Umbilical cord (tissue), 1 donor: ENCODE measurements at regions not wholly inside any gene's neighbourhood (a gene's known extent, or its start where the extent isn't known, plus 50 kb on each side); places are given as distances from the start of the nearest gene placed in this dataset.
"Not testable (repeated sequence)": the region's sequence is repeated elsewhere in the genome, so short reads cannot be mapped to it uniquely, and the experiment has no call there.

Experiments used
- DNase-seq: peaks from one replicate; pipeline ENCODE4 v3.0.0-alpha.2; 2015; ENCODE audit warnings: low spot score

DNA sequence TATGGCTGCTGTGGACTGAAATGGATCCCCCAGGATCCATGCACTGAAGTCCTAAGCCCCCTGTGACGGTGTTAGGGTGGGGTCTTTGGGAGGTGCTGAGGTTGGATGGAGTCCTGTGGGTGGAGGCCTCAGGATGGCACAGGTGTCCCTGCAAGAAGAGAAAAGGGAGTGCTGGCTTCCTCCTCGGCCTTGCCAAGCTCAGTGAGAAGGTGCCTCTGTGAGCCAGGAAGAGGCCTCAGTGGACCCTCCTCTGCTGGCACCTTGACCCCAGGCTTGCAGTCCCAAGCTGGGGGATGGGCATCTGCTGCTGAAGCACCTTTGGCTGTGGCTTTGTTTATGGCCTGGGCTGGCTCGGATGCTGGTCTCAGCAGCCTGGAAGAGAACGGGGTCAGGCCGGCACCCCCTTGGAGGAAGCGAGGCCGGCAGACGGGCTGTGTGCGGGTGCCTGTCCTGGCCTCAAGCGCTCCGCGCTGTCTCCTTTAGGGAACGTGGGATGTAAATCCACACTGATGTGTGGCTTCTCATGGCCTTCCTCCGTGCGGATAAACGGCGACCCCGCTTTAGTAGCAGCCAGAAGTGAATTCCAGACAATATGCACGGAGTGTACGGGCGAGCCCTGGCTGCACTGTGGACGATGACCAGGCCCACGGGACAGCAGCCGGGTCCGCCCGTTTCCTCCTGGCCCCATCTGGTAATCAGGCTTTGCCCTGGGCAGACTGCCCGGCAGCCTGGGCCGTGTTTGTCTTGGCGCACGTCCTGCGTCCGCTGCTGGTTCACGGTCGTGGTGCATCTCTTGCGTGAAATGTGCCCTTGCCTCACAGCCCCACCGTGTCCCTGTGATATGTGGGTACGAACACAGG is 182.6 kb downstream of the ERMARD start:
- DNase-seq, result no peak

DNA sequence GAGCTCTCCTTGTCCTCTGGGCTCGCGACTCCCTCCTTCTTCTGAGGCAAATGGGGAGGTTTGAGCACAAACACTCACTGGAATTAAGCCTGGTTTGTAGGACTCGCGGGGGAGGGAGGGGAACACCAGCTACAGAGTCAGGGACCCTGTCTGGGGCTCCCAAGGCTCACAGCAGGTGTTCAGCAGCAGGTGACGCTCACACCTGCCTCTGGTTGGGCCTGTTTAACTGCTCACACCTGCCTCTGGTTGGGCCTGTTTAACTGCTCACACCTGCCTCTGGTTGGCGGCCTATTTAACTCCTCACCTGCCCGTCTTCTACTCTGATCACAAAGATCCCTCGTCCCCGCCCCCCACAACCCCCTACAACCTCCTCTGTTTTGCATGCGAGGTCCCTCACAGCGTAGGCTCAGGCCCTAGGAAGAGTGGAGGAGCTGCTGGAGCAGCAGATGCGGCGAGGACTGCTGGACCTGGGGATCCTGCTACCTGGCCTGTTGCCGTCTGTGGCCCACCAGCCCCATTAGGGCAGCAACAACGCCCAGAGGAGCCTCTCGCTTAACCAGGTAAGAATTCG is 181.9 kb downstream of the ERMARD start:
- DNase-seq, result no peak

DNA sequence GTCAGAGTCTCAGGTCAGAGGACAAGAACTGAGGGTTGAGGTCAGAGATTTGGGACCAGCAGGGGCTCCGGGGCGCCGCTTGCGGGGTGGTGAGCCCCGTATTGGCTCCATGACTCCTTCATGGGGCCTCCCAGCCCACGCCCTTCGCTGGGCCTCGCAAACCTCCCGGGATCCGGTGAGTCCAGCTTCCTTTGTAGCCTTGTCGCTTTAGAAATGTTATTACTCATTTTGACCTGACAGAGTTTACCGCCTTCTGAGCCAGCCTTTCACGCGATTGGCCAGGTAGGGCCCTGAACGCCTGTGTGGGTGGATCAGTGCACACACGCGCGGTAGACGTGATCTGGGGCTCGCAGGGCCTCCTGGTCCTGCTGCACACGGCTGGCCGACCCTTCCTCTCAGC is 181.1 kb downstream of the ERMARD start:
- no peak for DNase-seq

DNA sequence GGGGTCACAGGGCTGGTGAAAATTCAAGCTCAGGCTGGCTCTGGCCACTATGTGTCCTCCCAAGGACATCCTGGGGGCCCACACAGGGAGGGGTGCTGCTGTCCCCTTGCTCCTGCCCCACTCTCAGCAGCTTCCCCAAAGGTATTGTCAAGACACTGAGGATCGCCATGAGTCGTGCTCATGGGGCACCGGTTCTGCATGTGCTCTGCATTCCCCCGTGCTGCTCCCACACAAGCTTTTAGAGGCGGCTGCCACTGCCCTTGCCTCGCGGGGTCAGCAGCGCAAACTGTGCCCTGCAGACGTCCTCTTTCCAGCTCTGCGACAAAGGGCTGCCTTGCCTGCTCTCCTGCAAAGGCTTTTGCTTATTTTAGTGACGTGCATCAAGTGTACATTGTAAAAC is 179.8 kb downstream of the ERMARD start:
- DNase-seq, result no peak

DNA sequence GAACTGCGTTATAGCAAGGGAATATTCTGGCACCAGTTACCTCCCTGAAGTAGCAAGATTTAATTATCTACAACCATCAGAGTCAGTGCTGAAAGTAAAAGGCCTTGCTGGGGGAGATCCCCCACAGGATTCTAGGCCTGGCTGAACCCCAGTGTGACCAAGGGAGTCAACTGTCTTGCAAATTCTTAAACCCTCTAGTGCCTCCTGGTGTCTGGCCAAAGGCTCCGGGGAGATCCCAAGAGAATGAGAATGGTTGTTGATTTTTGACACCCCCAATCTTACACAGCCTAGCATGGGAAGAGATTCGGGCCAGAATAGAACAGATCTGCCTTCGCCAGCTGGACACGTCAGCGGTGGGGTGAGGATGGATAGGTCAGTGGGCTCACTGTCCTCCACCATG is 179.4 kb downstream of the ERMARD start:
- DNase-seq, result no peak

DNA sequence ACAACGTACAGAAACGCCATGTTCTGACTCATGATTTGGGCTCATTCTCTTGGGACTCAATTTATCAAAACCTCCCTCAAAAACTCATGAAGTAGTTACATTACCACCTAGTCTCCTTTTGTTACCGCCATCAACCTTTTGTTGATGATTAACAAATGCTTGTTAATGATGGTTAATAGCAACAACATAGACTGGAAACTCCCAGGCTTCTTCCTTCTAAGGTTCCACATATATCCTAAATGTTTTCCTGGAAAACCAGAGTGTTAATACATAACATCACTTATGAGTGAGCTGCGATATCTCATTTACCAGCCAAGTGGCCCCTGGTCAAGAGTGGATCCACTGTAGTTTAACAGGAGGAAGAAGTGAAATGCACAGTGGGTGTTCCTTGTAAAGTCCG is 176.3 kb downstream of the ERMARD start:
- DNase-seq, result no peak

DNA sequence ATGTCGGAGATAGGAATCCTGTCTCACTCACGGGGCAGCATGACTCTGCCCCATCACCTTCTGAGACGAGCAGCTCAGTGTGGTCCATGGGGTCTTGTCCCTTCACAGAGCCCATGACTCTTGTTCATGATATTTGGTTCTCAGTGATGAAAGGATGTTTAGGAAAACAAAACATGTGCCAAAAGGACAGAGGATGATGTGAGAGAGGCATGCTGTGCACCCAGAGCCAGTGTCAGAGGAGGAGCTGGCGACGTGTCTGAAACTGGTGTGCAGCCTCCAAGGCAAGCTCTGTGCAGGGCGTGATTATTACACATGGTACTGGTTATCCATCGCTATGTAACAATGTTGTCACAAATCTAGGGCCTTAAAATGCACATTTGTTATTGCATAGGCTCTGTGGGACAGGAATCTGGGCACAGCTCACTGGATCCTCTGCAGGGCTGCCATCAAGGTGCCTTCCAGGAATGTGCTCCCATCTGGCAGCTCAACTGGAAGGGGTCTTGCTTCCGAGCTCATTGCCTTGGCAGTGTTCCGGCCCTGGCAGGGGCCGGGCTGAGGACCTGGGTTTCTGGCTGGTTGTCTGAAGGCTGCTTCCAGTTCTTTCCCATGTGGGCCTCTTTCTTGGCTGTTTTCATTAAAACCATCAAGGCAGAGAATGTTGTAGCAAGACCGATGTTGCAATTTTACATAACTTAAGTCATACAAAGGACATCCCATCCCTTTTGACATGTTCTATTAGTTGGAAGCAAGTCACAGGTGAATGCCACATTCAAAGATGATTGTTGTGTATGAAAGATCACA is 175.4 kb downstream of the ERMARD start:
- no peak for DNase-seq

DNA sequence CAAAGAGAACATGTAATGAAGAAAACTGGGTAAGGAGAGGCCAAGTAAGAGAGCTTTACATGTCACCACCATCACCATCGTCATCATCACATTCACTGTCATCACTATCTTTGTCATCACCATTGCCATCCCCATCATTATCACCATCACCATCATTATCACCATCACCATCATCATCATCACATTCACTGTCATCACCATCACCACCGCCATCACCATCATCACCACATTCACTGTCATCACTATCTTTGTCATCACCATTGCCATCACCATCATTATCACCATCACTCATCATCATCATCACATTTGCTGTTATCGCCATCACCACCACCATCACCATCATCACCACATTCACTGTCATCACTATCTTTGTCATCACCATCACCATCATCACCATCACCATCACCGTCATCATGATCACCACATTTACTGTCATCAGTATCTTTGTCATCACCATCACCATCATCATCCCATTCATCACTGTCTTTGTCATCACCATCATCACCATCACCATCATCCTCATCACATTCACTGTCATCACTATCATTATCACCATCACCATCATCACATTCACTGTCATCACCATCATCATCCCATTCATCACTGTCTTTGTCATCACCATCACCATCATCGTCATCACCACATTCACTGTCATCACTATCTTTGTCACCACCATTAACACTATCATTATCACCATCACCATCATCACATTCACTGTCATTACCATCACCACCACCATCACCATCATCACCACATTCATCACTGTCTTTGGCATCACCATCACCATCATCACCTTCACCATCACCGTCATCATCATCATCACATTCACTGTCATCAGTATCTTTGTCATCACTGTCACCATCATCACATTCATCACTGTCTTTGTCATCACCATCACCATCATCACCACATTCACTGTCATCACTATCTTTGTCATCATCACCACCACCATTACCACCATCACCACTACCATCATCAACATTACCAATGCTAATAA is 172.3 kb downstream of the ERMARD start:
- DNase-seq, result no peak

DNA sequence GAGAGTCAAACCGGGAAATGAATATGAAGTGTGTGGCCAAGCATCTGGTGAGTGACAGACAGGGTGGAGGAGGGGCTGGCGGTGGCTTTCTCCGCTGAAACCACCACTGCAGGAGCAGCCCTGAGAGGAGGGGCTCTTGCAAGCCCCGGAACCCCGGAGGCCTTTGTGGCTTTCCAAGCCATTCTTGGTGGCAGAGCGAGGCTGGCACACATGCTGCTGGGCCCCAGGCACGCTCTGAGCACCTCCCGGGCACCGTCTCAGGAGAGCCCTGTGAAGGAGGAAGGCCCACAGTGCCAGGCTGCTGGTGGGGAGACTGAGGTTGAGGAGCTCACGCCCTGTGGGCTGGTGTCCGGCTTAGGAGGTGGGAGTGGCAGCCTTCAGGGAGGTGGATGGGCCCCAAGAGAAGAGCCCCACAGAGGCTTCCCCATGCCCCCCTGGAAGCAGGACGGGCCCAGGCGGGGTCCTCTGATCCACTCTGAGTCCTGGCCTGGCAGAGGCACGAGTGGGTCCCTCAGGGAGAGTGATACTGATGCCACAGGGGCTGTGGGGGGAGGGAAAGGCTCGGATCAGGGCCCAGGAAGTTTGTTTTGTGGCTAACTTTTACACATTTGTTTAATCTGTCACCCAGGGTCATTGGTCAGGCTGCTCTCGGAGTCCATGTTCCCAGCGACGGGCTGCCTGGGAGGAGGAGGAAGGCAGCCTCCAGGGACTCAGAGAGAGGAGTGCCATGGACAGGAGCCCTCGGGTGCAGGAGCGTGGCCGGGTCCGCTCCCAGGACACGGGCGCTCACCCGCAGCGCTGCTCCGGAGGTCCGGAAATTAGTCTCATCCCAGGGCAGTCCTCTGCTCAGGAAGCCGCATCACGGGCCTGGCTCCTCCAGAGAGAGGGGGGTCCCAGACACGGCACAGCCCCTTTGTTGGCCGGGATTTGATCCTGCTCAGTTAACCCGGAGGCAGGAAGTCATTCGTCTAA is 170.7 kb downstream of the ERMARD start:
- no peak for DNase-seq

DNA sequence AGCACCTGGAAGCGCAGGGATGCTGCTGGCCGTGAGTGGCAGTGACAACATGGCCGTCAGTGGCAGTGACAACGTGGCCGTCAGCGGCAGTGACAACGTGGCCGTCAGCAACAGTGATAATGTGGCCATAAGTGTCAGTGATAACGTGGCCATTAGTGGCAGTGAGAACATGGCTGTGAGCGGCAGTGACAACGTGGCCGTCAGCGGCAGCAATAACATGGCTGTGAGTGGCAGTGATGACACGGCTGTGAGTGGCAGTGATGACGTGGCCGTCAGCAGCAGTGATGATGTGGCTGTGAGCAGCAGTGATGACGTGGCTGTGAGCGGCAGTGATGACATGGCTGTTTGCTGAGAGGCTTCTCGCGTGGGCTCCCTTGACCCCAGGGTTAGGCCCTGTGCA is 169.8 kb downstream of the ERMARD start:
- no peak for DNase-seq

DNA sequence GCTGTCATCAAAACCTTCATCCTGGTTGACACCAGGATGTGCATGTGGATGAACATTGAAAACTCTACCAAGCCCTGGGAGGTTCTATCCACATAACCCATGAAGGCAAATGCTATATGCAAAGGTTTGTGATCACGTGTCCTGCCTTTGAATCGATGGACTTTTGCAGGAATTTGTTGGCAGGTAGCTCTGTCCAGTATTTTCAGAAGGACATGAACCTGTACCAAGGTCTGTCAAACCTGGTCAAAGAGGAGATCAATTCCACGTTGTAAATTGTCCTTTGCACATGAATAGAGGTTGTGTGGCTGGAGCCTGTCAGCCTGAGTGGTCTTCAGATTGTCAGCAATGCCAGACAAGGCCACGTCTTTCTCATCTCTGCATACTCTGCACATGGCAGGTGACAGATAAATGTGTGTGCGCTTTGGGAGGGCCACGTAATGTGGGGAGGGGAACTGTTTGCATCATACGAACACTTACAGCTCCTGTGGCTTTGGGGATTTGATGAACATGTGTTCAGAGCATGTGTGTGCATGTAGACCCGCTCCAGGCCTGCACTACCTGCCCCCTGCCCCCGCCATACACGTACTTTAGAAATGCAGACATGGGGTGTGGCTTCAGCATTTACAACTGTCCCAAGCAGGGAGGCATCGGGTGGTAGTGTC is 169.1 kb downstream of the ERMARD start:
- DNase-seq, result no peak

DNA sequence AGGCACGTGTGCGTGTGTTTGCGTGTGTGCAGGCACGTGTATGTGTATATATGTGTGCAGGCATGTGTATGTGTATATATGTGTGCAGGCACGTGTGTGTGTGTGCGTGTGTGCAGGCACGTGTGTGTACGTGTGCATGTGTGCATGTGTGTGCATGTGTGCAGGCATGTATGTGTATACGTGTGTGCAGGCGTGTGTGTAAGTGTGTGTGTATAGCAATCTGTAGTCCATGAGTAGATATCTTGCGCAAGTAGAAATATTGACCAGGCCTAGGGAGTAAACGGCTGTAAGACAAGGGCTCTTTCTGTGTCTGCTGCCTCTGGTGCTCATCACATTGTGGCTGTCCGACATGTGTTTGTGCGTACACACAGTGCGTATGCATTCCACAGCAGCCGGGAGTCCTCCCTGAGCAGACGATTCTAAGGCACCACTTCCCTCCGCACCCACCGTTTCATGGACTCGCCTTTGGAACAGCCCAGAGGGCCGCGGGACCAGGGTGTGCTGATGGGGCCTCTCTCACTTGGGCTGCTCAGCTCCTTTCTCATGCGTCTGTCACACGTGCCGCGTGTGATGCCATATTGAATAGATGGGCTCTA is 167.6 kb downstream of the ERMARD start:
- no peak for DNase-seq

DNA sequence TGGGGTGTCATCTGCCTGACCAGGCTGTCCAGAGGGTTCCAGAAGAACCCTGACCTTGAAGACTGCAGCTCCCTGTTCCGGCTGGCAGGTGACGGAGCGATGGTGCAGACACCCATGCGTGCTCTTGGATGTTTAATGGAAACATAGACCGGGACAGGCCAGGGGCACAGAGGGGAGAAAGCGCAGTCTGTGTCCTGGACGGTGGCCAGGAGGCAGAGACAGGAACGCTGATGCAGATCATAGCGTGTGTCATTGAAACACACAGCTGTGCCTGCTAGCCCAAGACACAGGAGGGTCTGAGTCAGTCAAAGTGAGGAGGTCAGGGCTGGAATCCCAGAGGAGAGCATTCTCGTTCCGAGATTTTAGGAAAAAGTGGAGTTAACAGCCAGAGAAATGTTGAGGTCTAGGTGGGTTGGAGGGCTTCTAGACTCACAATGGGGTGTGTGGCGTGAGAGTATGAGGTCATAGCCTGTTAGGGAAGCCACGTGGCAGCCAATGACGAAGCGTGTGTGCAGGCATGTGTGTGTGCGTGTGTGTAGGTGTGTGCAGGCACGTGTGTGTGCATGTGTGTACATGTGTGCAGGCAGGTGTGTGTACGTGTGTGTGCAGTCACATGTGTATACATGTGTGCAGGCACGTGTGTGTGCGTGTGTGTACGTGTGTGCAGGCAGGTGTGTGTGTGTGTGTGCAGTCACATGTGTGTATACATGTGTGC is 167.0 kb downstream of the ERMARD start:
- DNase-seq, result no peak

DNA sequence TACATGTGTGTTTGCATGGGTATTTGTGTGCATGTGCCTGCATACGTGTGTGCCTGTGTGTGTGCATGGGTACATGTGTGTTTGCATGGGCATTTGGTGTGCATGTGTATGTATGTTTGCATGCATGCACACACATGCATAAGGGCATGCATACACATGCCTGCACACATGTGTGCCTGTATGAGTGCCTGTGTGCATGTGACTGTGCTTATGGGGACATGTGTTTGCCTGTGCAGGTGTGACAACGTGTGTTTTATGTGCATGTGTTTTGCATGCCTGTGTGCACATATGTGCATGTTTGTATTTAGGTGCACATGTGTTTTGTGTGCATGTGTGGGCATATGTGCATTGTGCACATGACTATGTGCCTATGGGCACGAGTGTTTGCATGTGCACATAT is 165.7 kb downstream of the ERMARD start:
- DNase-seq, result no peak

DNA sequence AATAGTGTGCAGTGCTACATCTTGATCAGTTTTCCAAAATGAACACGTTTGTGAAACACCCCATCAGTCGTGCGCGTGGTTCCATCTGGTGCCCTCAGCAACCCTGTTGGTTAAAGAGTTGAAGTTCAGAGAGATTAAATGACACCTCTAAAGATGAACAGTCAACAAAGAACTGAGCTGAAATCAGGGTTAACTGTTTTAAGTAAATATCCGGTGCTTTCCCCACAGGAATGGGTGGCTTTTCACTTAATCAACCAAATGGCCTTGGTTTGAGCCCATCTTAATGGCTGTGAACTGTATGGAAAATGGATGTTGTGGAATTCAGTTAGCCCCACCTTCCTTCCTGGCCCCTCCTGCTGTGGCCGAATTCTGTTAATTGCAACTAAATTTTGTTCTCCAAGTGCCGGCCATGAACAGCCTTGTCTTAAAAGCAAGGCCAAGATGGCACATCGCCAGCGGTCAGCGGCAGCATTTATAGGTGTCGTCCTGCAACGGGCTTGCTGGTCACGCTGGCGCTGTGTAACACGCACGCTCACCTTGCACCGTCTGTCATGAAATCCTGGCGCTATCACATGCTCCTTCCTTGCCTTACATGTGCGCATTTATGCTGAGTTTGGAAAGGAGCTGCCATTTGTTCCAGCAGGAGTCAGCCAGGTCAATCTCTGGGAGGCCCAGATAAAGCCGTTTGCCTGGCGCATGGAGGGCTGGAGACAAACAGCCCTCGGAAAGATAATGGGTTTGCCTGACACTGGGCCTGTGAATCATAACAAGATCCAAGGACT is 164.5 kb downstream of the ERMARD start:
- peak; percentile 27 for DNase-seq

DNA sequence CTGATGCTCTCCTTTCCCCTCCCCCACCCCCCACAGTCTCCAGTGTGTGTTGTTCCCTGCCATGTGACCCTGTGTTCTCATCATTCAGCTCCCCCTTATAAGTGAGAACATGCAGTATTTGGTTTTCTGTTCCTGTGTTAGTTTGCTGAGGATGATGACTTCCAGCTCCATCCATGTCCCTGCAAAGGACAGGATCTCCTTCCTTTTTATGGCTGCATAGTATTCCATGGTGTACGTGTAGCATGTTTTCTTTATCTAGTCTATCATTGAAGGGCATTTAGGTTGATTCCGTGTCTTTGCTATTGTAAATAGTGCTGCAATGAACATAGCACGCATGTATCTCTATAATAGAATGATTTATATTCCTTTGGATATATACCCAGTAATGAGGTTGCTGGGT is 162.3 kb downstream of the ERMARD start:
- not testable (repeated sequence) for DNase-seq

DNA sequence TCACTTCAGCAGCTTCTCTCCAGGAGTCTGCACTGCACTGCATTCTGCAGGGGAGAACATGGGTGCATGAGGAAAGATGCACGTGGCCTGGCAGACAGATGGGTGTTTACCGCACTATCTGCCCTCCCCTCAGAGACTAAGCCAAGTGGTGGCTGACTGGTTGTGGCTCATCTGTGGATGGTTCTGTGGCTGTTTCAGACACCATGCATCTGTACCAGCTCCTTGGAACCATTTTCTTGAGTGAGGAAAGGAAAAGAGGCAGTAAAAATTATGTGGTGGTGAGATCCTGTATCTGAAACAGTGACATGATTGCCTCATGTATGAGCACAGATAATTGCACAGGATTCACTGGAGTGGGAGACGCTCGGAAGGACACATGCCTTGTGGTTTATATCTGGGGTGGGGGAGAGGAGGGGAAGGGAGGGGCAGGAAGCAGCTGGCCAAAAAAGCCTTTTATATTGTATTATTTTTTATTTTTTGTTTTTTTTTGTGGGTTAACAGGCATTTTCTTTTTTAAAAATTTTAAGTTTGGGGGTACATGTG is 161.7 kb downstream of the ERMARD start:
- DNase-seq, result no peak
